K562 (cell line): ENCODE measurements at regions not wholly inside any gene's neighbourhood (a gene's known extent, or its start where the extent isn't known, plus 50 kb on each side); places are given as distances from the start of the nearest gene placed in this dataset.

Experiments used
- ATAC-seq: fragments of 200-7000 bp; cut with Tn5 transposase; 3 replicates; pipeline ENCODE4 v1.9.1; 2020; ENCODE audit warnings: moderate library complexity
- BruUV-seq: library from RNA; stranded (reverse); fragments of 400-500 nt; replicated peaks from 2 replicates; lab custom pipeline; 2021; lab: Mats Ljungman, UMichigan
- CTCF ChIA-PET: fragments of 300-600 bp; formaldehyde crosslinking; extraction: SDS; loops from one replicate; lab custom pipeline; 2021; ENCODE audit warnings: low intra/inter-chr PET ratio; lab: Yijun Ruan, JAX
- POLR2A ChIA-PET: fragments of 300-600, 350-650 bp; sonication (Branson Sonifier 250); formaldehyde crosslinking; extraction: SDS; loops from one replicate; lab custom pipeline; 2021; ENCODE audit warnings: antibody characterized with exemption, inconsistent platforms; lab: Yijun Ruan, JAX
- DNase-seq, 4 experiments: peaks; one replicate each; pipeline versions ENCODE4 v3.0.0 to v3.0.0-alpha.2; 2011 to 2018; ENCODE audit warnings: low spot score in 3 of 4, mixed read lengths in 3 of 4; ENCODE audit errors: extremely low read depth in 1 of 4
- FAIRE-seq: peaks from 2 replicates; lab custom pipeline; 2011; peaks lifted over from hg19 to GRCh38; lab: Jason Lieb, UNC
- H2AFZ ChIP-seq: 2 replicates; pipeline ENCODE4 v1.6.0; 2011; ENCODE audit warnings: low read depth, low read length, control low read depth, inconsistent platforms
- H3K27ac ChIP-seq: fragments of 200-600 bp; 3 replicates; pipeline ENCODE4 v1.8.0; 2011; ENCODE audit warnings: low read depth, mild to moderate bottlenecking, control low read depth, inconsistent platforms, low read length, moderate library complexity, mixed read lengths; ENCODE audit errors: extremely low read depth
- H3K27me3 ChIP-seq, 2 experiments: fragments of 300-600 bp in 1 of 2; 2 replicates in 1 of 2; 3 replicates in 1 of 2; pipeline versions ENCODE4 v1.6.0 to v1.8.0; 2011; ENCODE audit warnings: inconsistent platforms in 2 of 2, low read length in 2 of 2, mild to moderate bottlenecking in 1 of 2, mixed read lengths in 1 of 2, moderate library complexity in 1 of 2; ENCODE audit not compliant: control insufficient read depth in 2 of 2, insufficient read depth in 2 of 2
- H3K36me3 ChIP-seq: fragments of 300-600 bp; 3 replicates; pipeline ENCODE4 v1.8.0; 2011; ENCODE audit warnings: mild to moderate bottlenecking, low read length, inconsistent platforms; ENCODE audit not compliant: control insufficient read depth, insufficient read depth
- H3K4me1 ChIP-seq, 2 experiments: fragments of 200-600 bp in 1 of 2; replicated peaks in 1 of 2; 2 replicates in 1 of 2; 3 replicates in 1 of 2; pipeline versions ENCODE4 v1.5.1 to v1.8.0; 2011; ENCODE audit warnings: inconsistent platforms in 2 of 2, low read length in 2 of 2, mild to moderate bottlenecking in 1 of 2, mixed read lengths in 1 of 2, moderate library complexity in 1 of 2; ENCODE audit not compliant: control insufficient read depth in 2 of 2, insufficient read depth in 2 of 2
- H3K4me2 ChIP-seq: 2 replicates; pipeline ENCODE4 v1.6.1; 2011; ENCODE audit warnings: low read length, control low read depth, inconsistent platforms, mixed read lengths; ENCODE audit not compliant: insufficient read depth
- H3K4me3 ChIP-seq: fragments of 200-600 bp; sonication (generic), shearing (Covaris generic); 2 replicates; pipeline ENCODE4 v1.5.1; 2016; ENCODE audit warnings: control low read depth, inconsistent platforms
- H3K79me2 ChIP-seq: fragments of 200-600 bp; 3 replicates; pipeline ENCODE4 v1.8.0; 2011; ENCODE audit warnings: low read length, inconsistent platforms; ENCODE audit not compliant: control insufficient read depth, insufficient read depth
- H3K9ac ChIP-seq, 2 experiments: 2 replicates each; pipeline versions ENCODE4 v1.6.0 to v1.6.1; 2011; ENCODE audit warnings: low read depth in 2 of 2, low read length in 2 of 2, control low read depth in 1 of 2, inconsistent platforms in 1 of 2, mild to moderate bottlenecking in 1 of 2, mixed read lengths in 1 of 2; ENCODE audit not compliant: insufficient read depth in 1 of 2
- H3K9me1 ChIP-seq: one replicate; pipeline ENCODE4 v1.6.0; 2011; ENCODE audit warnings: inconsistent platforms, mild to moderate bottlenecking, low read length, moderate library complexity; ENCODE audit not compliant: control insufficient read depth, insufficient read depth
- H3K9me3 ChIP-seq: replicated peaks from 2 replicates; pipeline ENCODE4 v1.5.1; 2011; ENCODE audit warnings: low read depth, low read length, inconsistent platforms; ENCODE audit not compliant: control insufficient read depth, insufficient read depth
- H4K20me1 ChIP-seq: replicated peaks from 2 replicates; pipeline ENCODE4 v1.6.1; 2011; ENCODE audit warnings: low read length, inconsistent platforms, mixed read lengths; ENCODE audit not compliant: control insufficient read depth, insufficient read depth
- BHLHE40 ChIP-seq: IDR thresholded peaks from 2 replicates; pipeline ENCODE4 v1.6.1; 2011; ENCODE audit warnings: low read length, improper control_type of control experiment
- NFATC3 ChIP-seq: fragments of 450-650 bp; IDR thresholded peaks from 2 replicates; pipeline ENCODE4 v1.6.1; 2017; ENCODE audit warnings: mild to moderate bottlenecking
- NFE2 ChIP-seq: IDR thresholded peaks from 2 replicates; pipeline ENCODE4 v1.6.1; 2014; ENCODE audit warnings: antibody characterized with exemption, low read depth
- RFX5 ChIP-seq: IDR thresholded peaks from 2 replicates; pipeline ENCODE4 v1.6.1; 2011; ENCODE audit warnings: low read depth, mild to moderate bottlenecking, improper control_type of control experiment, low read length
- in situ Hi-C: fragments of 300-500 bp; cut with MboI; formaldehyde crosslinking; loops from 4 replicates; pipeline ENCODE4 v1.15.0; 2018; ENCODE audit warnings: inconsistent platforms, mixed read lengths
- intact Hi-C: fragments of 100-400 bp; cut with micrococcal nuclease; formaldehyde crosslinking; loops from 2 replicates; pipeline ENCODE4 v1.14.2; 2022
- TF ChIP-seq, protein P1 (sequence below): fragments of 250-450 bp; sonication (Bioruptor Pico); IDR thresholded peaks from 2 replicates; pipeline ENCODE4 v1.4.0; 2020
- TF ChIP-seq, protein P2 (sequence below), 2 experiments: fragments of 450-650 bp; IDR thresholded peaks; 2 replicates each; pipeline ENCODE4 v1.6.1; 2016; ENCODE audit warnings: mild to moderate bottlenecking in 2 of 2, borderline replicate concordance in 1 of 2, low read depth in 1 of 2, moderate library complexity in 1 of 2

DNA sequence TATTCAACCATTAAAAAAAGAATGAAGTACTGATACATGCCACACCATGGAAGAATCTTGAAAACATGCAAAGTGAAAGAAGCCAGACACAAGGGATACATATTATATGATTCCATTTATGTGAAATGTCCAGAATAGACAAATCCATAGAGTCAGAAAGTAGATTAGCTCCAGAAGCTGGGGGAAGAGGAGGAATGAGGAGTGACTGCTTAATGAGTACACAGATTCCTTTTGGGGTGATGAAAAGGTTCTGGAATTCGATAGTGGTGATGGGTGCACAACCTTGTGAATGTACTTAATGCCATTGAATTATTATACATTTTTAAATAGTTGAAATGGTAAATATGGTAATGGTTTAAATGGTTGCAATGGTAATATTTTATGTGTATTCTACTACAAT is 90.6 kb upstream of the SPATA12 start (continued):
- TF ChIP-seq, protein P1, sequence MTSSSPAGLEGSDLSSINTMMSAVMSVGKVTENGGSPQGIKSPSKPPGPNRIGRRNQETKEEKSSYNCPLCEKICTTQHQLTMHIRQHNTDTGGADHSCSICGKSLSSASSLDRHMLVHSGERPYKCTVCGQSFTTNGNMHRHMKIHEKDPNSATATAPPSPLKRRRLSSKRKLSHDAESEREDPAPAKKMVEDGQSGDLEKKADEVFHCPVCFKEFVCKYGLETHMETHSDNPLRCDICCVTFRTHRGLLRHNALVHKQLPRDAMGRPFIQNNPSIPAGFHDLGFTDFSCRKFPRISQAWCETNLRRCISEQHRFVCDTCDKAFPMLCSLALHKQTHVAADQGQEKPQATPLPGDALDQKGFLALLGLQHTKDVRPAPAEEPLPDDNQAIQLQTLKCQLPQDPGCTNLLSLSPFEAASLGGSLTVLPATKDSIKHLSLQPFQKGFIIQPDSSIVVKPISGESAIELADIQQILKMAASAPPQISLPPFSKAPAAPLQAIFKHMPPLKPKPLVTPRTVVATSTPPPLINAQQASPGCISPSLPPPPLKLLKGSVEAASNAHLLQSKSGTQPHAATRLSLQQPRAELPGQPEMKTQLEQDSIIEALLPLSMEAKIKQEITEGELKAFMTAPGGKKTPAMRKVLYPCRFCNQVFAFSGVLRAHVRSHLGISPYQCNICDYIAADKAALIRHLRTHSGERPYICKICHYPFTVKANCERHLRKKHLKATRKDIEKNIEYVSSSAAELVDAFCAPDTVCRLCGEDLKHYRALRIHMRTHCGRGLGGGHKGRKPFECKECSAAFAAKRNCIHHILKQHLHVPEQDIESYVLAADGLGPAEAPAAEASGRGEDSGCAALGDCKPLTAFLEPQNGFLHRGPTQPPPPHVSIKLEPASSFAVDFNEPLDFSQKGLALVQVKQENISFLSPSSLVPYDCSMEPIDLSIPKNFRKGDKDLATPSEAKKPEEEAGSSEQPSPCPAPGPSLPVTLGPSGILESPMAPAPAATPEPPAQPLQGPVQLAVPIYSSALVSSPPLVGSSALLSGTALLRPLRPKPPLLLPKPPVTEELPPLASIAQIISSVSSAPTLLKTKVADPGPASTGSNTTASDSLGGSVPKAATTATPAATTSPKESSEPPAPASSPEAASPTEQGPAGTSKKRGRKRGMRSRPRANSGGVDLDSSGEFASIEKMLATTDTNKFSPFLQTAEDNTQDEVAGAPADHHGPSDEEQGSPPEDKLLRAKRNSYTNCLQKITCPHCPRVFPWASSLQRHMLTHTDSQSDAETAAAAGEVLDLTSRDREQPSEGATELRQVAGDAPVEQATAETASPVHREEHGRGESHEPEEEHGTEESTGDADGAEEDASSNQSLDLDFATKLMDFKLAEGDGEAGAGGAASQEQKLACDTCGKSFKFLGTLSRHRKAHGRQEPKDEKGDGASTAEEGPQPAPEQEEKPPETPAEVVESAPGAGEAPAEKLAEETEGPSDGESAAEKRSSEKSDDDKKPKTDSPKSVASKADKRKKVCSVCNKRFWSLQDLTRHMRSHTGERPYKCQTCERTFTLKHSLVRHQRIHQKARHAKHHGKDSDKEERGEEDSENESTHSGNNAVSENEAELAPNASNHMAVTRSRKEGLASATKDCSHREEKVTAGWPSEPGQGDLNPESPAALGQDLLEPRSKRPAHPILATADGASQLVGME (CRISPR knock-in tag), result no peak
- no peak for TF ChIP-seq NFE2
- TF ChIP-seq, all 486 proteins: peak for 0

DNA sequence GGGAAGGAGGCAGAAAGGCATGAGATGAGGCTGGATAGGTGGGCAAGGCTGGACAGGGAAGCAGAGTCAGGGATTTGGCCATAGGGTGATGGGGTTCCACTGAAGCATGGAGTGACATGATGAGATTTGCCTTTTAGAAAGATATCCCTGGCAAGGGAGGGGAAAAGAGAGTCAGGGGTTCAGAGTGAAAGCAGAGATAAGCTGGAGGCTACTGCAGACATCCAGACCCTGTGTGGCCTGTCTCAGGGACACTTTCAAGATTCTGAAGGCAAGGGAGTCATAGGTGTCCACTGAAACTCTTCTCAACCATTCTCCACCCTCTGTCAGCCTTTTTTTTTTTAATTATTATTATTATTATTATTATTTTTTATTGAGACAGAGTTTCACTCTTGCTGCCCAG is 94.0 kb upstream of the SPATA12 start:
- ChIA-PET POLR2A (interaction anchor here (0.6 kb wide), 1 partner anchor 1068 kb away, joined by 4 read pairs; no protein-coding TSS in a partner anchor), CTCF (no interaction called here)
- H3K36me3 ChIP-seq, result no peaks in the 10 kb centered on the region
- H3K9me3 ChIP-seq, result no peaks in the 10 kb centered on the region
- ATAC-seq (no peak), FAIRE-seq (no peak), DNase-seq (no peak)
- no peak overlapping the region for H3K4me3 ChIP-seq
- no peak overlapping the region for H3K9ac ChIP-seq
- no peak overlapping the region for H3K27ac ChIP-seq
- H2AFZ ChIP-seq, result no peak overlapping the region
- in situ Hi-C loops, result no loop called here
- no peaks in the 10 kb centered on the region for H4K20me1 ChIP-seq
- H3K27me3 ChIP-seq, result no peaks in the 10 kb centered on the region; a peak in 1 of 5 replicates
- H3K4me2 ChIP-seq, result no peak overlapping the region
- intact Hi-C loops, result no loop called here
- H3K9me1 ChIP-seq, result no peaks in the 10 kb centered on the region
- no peaks in the 10 kb centered on the region; a peak in 1 of 5 replicates for H3K4me1 ChIP-seq
- no TSS peak for BruUV-seq
- no peaks in the 10 kb centered on the region for H3K79me2 ChIP-seq
- TF ChIP-seq, protein P2, sequence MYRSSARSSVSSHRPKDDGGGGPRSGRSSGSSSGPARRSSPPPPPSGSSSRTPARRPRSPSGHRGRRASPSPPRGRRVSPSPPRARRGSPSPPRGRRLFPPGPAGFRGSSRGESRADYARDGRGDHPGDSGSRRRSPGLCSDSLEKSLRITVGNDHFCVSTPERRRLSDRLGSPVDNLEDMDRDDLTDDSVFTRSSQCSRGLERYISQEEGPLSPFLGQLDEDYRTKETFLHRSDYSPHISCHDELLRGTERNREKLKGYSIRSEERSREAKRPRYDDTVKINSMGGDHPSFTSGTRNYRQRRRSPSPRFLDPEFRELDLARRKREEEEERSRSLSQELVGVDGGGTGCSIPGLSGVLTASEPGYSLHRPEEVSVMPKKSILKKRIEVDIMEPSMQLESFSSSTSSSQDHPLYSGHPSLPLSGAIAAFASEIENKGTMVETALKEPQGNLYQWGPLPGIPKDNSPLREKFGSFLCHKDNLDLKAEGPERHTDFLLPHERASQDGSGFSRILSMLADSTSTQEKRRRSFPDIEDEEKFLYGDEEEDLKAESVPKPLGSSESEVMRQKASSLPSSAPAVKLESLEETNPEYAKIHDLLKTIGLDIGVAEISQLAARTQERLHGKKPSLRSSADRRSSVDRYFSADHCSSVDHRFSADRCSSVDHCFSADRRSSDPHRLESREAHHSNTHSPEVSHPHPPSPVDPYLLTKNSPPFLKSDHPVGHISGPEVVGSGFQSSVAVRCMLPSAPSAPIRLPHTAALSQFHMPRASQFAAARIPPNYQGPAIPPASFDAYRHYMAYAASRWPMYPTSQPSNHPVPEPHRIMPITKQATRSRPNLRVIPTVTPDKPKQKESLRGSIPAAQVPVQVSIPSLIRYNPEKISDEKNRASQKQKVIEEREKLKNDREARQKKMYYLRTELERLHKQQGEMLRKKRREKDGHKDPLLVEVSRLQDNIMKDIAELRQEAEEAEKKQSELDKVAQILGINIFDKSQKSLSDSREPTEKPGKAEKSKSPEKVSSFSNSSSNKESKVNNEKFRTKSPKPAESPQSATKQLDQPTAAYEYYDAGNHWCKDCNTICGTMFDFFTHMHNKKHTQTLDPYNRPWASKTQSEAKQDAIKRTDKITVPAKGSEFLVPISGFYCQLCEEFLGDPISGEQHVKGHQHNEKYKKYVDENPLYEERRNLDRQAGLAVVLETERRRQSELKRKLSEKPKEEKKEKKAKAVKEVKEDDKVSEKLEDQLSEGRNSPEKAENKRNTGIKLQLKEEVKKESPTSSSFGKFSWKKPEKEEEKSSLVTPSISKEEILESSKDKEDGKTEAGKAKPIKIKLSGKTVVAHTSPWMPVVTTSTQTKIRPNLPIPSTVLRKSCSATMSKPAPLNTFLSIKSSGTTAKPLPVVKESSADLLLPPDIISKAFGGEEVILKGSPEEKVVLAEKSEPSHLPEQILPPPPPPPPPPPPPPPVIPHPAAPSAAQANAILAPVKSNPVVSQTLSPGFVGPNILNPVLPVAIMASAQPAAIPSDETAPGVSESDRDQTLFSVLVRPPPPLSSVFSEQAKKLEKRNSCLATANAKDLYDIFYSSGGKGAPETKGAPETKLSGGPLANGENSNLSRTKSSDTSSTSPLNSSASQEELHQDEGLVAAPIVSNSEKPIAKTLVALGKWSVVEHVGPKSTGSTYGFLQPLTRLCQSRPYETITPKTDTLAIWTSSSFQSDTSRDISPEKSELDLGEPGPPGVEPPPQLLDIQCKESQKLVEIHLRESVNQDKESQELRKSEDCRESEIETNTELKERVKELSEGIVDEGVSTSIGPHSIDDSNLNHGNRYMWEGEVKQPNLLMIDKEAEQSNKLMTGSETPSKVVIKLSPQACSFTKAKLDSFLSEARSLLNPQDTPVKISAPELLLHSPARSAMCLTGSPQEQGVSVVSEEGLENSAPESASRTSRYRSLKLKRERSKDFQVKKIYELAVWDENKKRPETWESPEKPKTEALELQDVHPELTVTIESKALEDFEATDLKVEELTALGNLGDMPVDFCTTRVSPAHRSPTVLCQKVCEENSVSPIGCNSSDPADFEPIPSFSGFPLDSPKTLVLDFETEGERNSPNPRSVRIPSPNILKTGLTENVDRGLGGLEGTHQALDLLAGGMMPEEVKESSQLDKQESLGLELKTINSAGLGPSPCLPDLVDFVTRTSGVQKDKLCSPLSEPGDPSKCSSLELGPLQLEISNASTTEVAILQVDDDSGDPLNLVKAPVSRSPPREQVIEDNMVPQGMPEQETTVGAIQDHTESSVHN (IDR thresholded peaks at IDR 0.05; ENCODE audit: borderline replicate concordance in 1 of 2, low read depth in 1 of 2), result no peak
- TF ChIP-seq RFX5 (no peak), BHLHE40 (no peak), NFATC3 (no peak)
